ENCODE measurements at regions not wholly inside any gene's neighbourhood (a gene's known extent, or its start where the extent isn't known, plus 50 kb on each side); places are given as distances from the start of the nearest gene placed in this dataset.

DNA sequence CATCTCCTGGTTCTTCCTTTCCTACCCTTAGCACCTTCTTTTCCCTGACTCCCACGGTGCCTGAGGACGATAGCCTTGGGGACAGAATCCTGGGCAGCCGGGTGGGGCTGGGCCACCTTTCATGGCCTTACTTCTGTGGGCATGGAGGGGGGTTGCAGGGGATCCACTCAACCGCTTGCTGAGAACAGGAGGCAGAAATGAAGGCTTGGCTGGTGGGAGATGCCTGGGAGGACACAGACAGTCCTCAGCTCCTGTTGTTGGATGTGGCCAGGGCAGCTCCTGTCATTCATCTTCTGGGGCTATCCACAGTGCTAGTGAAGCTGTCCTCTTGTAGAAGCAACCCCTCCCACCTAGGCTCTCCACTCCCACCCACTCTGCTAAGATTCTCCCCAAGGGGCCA, 95.5 kb upstream of the CELF4 start:
- H3K4me3 ChIP-seq (ENCODE audit: low read length), result no peak overlapping the region
- no peaks in the 10 kb centered on the region for H3K9me2 ChIP-seq (replicated peaks; ENCODE audit: control insufficient read depth, low read length)
- H3K4me2 ChIP-seq (ENCODE audit: low read length), result no peak overlapping the region
- H3K9me3 ChIP-seq (ENCODE audit: control insufficient read depth, insufficient read depth, low read length), result no peaks in the 10 kb centered on the region
- no peak overlapping the region for H3K27ac ChIP-seq (ENCODE audit: low read depth, low read length)
- H3F3A ChIP-seq (ENCODE audit: control insufficient read depth, insufficient read depth), result no peaks in the 10 kb centered on the region
- no peaks in the 10 kb centered on the region for H3K79me2 ChIP-seq (ENCODE audit: control insufficient read depth, low read length)
- H4K20me1 ChIP-seq (ENCODE audit: control insufficient read depth, insufficient read depth, low read depth, low read length), result no peaks in the 10 kb centered on the region
- TF ChIP-seq, protein P1, sequence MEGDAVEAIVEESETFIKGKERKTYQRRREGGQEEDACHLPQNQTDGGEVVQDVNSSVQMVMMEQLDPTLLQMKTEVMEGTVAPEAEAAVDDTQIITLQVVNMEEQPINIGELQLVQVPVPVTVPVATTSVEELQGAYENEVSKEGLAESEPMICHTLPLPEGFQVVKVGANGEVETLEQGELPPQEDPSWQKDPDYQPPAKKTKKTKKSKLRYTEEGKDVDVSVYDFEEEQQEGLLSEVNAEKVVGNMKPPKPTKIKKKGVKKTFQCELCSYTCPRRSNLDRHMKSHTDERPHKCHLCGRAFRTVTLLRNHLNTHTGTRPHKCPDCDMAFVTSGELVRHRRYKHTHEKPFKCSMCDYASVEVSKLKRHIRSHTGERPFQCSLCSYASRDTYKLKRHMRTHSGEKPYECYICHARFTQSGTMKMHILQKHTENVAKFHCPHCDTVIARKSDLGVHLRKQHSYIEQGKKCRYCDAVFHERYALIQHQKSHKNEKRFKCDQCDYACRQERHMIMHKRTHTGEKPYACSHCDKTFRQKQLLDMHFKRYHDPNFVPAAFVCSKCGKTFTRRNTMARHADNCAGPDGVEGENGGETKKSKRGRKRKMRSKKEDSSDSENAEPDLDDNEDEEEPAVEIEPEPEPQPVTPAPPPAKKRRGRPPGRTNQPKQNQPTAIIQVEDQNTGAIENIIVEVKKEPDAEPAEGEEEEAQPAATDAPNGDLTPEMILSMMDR (IDR thresholded peaks at IDR 0.05; ENCODE audit: low read depth, low read length, poor library complexity, severe bottlenecking), result no peak
- no peak for TF ChIP-seq EZH2phosphoT487 (IDR thresholded peaks at IDR 0.05; ENCODE audit: borderline replicate concordance, low read length)
- no peaks in the 10 kb centered on the region for H3K36me3 ChIP-seq (ENCODE audit: control insufficient read depth, low read length)
- H3K4me1 ChIP-seq (ENCODE audit: control insufficient read depth, low read length), result no peaks in the 10 kb centered on the region
- no peaks in the 10 kb centered on the region for H3K27me3 ChIP-seq (ENCODE audit: control insufficient read depth, low read length)

DNA sequence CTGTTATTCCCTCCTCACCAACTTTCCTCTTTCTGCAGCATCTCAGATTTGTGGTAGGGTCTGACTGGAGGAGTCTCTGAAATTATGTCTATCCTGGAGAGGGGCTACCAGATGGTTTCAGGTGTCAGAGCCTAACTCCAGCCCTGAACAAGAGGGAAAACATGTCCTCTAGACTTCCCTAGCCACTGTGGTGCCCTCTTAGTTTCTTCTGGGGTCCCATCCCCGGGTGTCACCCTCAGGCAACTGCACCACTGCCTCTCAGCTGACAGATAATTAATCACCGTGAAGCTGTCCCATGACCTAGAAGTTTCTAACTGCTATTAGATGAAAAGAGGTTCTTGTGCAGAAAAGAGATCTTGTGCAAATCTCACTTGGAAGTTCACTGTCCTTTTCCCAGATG, 95.1 kb upstream of the CELF4 start:
- Histone ChIP-seq H3K36me3 (ENCODE audit: control insufficient read depth, low read length) (no peaks in the 10 kb centered on the region), H3F3A (ENCODE audit: control insufficient read depth, insufficient read depth) (no peaks in the 10 kb centered on the region), H3K4me2 (ENCODE audit: low read length) (no peak overlapping the region), H4K20me1 (ENCODE audit: control insufficient read depth, insufficient read depth, low read depth, low read length) (no peaks in the 10 kb centered on the region), H3K79me2 (ENCODE audit: control insufficient read depth, low read length) (no peaks in the 10 kb centered on the region), H3K4me1 (ENCODE audit: control insufficient read depth, low read length) (no peaks in the 10 kb centered on the region), H3K27me3 (ENCODE audit: control insufficient read depth, low read length) (no peaks in the 10 kb centered on the region), H3K9me3 (ENCODE audit: control insufficient read depth, insufficient read depth, low read length) (no peaks in the 10 kb centered on the region), H3K9me2 (replicated peaks; ENCODE audit: control insufficient read depth, low read length) (no peaks in the 10 kb centered on the region), H3K27ac (ENCODE audit: low read depth, low read length) (no peak overlapping the region), H3K4me3 (ENCODE audit: low read length) (no peak overlapping the region)
- TF ChIP-seq, protein P1 (IDR thresholded peaks at IDR 0.05; ENCODE audit: low read depth, low read length, poor library complexity, severe bottlenecking), result no peak
- no peak for TF ChIP-seq EZH2phosphoT487 (IDR thresholded peaks at IDR 0.05; ENCODE audit: borderline replicate concordance, low read length)

DNA sequence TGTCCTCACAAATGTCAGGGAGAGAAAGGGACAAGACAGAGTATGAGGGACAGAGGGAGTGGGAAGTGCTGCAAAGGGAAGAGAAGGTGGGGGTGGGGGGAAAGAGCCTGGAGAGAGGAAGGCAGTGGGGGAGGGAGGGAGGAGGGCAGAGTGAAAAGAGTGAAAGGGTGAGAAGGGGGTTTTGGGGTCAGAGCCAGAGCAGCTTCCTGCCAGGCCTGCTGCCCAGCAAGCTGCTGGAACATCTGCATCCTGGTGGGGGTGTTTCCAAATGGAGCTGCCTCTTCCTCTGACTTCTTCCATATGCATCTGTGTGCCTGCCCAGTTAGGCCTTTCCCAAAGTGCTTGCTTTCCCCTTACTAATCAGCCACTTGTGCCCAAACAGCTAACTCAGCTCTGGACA, 94.3 kb upstream of the CELF4 start:
- no peak overlapping the region for H3K27ac ChIP-seq (ENCODE audit: low read depth, low read length)
- no peaks in the 10 kb centered on the region for H3K27me3 ChIP-seq (ENCODE audit: control insufficient read depth, low read length)
- H3K9me2 ChIP-seq (replicated peaks; ENCODE audit: control insufficient read depth, low read length), result no peaks in the 10 kb centered on the region
- H3F3A ChIP-seq (ENCODE audit: control insufficient read depth, insufficient read depth), result no peaks in the 10 kb centered on the region
- H3K9me3 ChIP-seq (ENCODE audit: control insufficient read depth, insufficient read depth, low read length), result no peaks in the 10 kb centered on the region
- H3K4me3 ChIP-seq (ENCODE audit: low read length), result no peak overlapping the region
- no peaks in the 10 kb centered on the region for H3K79me2 ChIP-seq (ENCODE audit: control insufficient read depth, low read length)
- H3K4me2 ChIP-seq (ENCODE audit: low read length), result no peak overlapping the region
- no peaks in the 10 kb centered on the region for H3K36me3 ChIP-seq (ENCODE audit: control insufficient read depth, low read length)
- H4K20me1 ChIP-seq (ENCODE audit: control insufficient read depth, insufficient read depth, low read depth, low read length), result no peaks in the 10 kb centered on the region
- TF ChIP-seq, protein P1 (IDR thresholded peaks at IDR 0.05; ENCODE audit: low read depth, low read length, poor library complexity, severe bottlenecking), result no peak
- no peak for TF ChIP-seq EZH2phosphoT487 (IDR thresholded peaks at IDR 0.05; ENCODE audit: borderline replicate concordance, low read length)
- no peaks in the 10 kb centered on the region for H3K4me1 ChIP-seq (ENCODE audit: control insufficient read depth, low read length)

DNA sequence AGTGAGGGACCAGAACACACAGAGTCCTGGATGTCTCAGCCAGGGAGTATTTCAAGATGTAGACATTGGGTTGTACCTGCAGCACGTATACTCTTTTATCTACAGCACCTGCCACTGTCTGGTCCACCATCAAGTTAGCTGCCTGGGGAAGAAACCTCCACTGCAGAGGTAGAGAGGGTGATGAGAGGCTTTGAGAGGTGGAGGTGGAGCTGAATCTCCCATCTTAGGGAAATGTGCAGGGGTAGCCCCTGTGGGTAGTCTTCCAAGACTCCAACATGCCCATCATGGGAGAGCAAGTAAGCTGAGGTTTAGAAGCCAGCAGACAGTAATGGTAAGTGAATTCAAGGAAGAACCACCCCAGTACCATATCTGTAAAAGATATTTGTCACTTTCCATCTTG, 93.3 kb upstream of the CELF4 start:
- Histone ChIP-seq H3K4me1 (ENCODE audit: control insufficient read depth, low read length) (no peaks in the 10 kb centered on the region), H3K4me3 (ENCODE audit: low read length) (no peak overlapping the region), H3K9me3 (ENCODE audit: control insufficient read depth, insufficient read depth, low read length) (no peaks in the 10 kb centered on the region), H3K79me2 (ENCODE audit: control insufficient read depth, low read length) (no peaks in the 10 kb centered on the region), H3K36me3 (ENCODE audit: control insufficient read depth, low read length) (no peaks in the 10 kb centered on the region), H3K4me2 (ENCODE audit: low read length) (no peak overlapping the region), H4K20me1 (ENCODE audit: control insufficient read depth, insufficient read depth, low read depth, low read length) (no peaks in the 10 kb centered on the region), H3F3A (ENCODE audit: control insufficient read depth, insufficient read depth) (no peaks in the 10 kb centered on the region), H3K9me2 (replicated peaks; ENCODE audit: control insufficient read depth, low read length) (no peaks in the 10 kb centered on the region), H3K27ac (ENCODE audit: low read depth, low read length) (no peak overlapping the region), H3K27me3 (ENCODE audit: control insufficient read depth, low read length) (no peaks in the 10 kb centered on the region)
- TF ChIP-seq, protein P1 (IDR thresholded peaks at IDR 0.05; ENCODE audit: low read depth, low read length, poor library complexity, severe bottlenecking), result no peak
- no peak for TF ChIP-seq EZH2phosphoT487 (IDR thresholded peaks at IDR 0.05; ENCODE audit: borderline replicate concordance, low read length)

All from DOHH2 (cell line).